ENCODE measurements at regions not wholly inside any gene's neighbourhood (a gene's known extent, or its start where the extent isn't known, plus 50 kb on each side); places are given as distances from the start of the nearest gene placed in this dataset.
"Not testable (repeated sequence)": the region's sequence is repeated elsewhere in the genome, so short reads cannot be mapped to it uniquely, and the experiment has no call there.

GRCh38 chr5:100043475-100043874, 491.7 kb upstream of the FAM174A start:
- no peak for TF ChIP-seq CTCF (IDR thresholded peaks at IDR 0.05)
- Histone ChIP-seq H3K27ac (no peak overlapping the region), H3K36me3 (no peaks in the 10 kb centered on the region), H3K9ac (ENCODE audit: low read depth in 2 of 2, low read length in 2 of 2) (no peak overlapping the region), H3K9me3 (no peaks in the 10 kb centered on the region), H3K4me3 (no peak overlapping the region), H3K4me1 (no peaks in the 10 kb centered on the region), H3K27me3 (no peaks in the 10 kb centered on the region)
- DNase-seq: no peak
- intact Hi-C loops (cut with DNase I): no loop called here

DNA sequence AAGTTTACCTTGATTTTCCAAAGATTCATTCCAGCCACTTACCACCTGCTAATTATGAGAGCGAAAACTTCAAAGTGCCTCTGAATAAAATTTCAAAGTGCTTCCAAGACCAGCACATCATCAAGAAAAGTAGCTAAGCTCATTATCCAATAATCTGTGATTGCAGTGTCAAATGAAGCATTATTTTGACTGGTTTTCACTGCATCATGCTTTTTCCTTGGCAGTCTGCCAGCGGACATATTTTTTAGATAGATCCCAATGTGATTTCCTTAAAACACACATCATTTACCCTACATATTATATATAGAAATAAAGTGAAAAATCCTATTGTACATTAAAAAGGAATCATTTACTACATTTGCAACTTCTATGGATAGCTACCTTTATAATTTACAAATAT, 508.6 kb upstream of the FAM174A start:
- no peak for DNase-seq
- Histone ChIP-seq H3K4me3 (no peak overlapping the region), H3K36me3 (no peaks in the 10 kb centered on the region), H3K9ac (ENCODE audit: low read depth in 2 of 2, low read length in 2 of 2) (no peak overlapping the region), H3K27me3 (no peaks in the 10 kb centered on the region), H3K4me1 (no peaks in the 10 kb centered on the region), H3K27ac (no peak overlapping the region), H3K9me3 (no peaks in the 10 kb centered on the region)
- intact Hi-C loops (cut with DNase I): no loop called here
- TF ChIP-seq CTCF (IDR thresholded peaks at IDR 0.05): no peak

- Histone ChIP-seq H3K9me3 (no peaks in the 10 kb centered on the region), H3K27ac (no peak overlapping the region), H3K27me3 (no peaks in the 10 kb centered on the region), H3K9ac (ENCODE audit: low read depth in 2 of 2, low read length in 2 of 2) (no peak overlapping the region), H3K36me3 (no peaks in the 10 kb centered on the region), H3K4me1 (no peaks in the 10 kb centered on the region), H3K4me3 (no peak overlapping the region)
- DNase-seq: no peak
- TF ChIP-seq CTCF (IDR thresholded peaks at IDR 0.05): no peak
- intact Hi-C loops (cut with DNase I): no loop called here
Measured at GRCh38 chr5:100023536-100023935, 511.6 kb upstream of the FAM174A start.

DNA sequence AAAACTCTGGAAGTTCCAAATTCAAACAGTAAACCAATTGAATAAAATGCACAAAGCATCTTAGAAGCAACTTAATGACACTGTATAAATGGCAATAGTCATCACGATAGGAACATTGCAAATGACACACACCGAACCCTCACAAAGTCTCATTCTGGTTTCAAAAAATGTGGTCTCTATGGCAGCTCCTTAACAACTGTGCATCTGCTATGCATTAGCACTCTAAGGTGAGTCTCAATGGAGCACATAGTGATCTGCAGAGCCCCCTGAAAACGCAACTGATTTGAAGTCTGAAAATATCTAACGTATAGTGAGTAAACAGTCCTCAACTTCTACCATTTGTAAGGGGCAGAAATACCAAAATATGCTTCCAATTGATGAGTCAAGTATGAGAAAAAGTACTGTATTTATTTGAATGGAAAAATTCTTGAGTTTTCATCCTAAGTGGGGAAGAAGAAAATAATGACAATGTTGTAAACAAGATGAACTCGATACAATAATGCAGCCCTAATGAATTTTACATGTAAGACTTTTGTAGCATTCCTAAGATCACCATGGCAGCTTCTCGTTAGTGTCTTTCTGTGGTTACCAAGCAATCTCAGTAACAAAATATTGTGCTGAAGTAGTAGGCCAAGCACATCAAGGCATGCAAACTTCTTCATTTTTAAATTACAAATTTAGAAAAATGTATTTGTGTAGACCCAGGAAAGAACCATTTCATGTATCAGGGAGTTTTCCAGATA, 517.5 kb upstream of the FAM174A start:
- H3K9me3 ChIP-seq: no peaks in the 10 kb centered on the region
- H3K9ac ChIP-seq (ENCODE audit: low read depth in 2 of 2, low read length in 2 of 2): no peak overlapping the region
- H3K36me3 ChIP-seq: no peaks in the 10 kb centered on the region
- H3K27me3 ChIP-seq: no peaks in the 10 kb centered on the region
- no peaks in the 10 kb centered on the region for H3K4me1 ChIP-seq
- no peak overlapping the region for H3K4me3 ChIP-seq
- intact Hi-C loops (cut with DNase I): no loop called here
- no peak for TF ChIP-seq CTCF (IDR thresholded peaks at IDR 0.05)
- no peak for DNase-seq
- no peak overlapping the region for H3K27ac ChIP-seq

GRCh38 chr5:100013305-100013704, 521.9 kb upstream of the FAM174A start:
- DNase-seq; H3K4me3 ChIP-seq; H3K4me1 ChIP-seq; H3K9me3 ChIP-seq; H3K9ac ChIP-seq (ENCODE audit: low read depth in 2 of 2, low read length in 2 of 2); H3K27me3 ChIP-seq; H3K27ac ChIP-seq; H3K36me3 ChIP-seq; intact Hi-C loops (cut with DNase I): not testable (repeated sequence)

DNA sequence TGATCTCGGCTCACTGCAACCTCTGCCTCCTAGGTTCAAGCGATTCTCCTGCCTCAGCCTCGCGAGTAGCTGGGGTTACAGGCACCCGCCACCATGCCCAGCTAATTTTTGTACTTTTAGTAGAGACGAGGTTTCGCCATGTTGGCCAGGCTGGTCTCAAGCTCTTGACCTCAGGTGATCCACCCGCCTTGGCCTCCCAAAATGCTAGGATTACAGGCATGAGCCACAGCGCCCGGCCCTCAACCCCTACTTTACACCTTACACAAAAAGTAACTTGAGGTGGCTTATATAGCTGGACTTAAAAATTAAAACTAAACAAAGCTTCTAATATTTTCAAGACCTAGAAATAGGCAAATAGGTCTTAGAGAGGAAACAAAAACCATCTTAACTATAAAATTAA, 524.0 kb upstream of the FAM174A start:
- H3K4me3 ChIP-seq; DNase-seq; intact Hi-C loops (cut with DNase I): not testable (repeated sequence)

More for the DNA sequence above, 524.0 kb upstream of the FAM174A start:
- not testable (repeated sequence) for H3K9ac ChIP-seq (ENCODE audit: low read depth in 2 of 2, low read length in 2 of 2); H3K9me3 ChIP-seq; H3K4me1 ChIP-seq; H3K27ac ChIP-seq; H3K36me3 ChIP-seq; H3K27me3 ChIP-seq
